Activated CD4-positive, alpha-beta memory T cell treated with anti-CD3 and anti-CD28 coated beads for 36 hours (primary cell): ENCODE measurements at regions not wholly inside any gene's neighbourhood (a gene's known extent, or its start where the extent isn't known, plus 50 kb on each side); places are given as distances from the start of the nearest gene placed in this dataset.
"Not testable (repeated sequence)": the region's sequence is repeated elsewhere in the genome, so short reads cannot be mapped to it uniquely, and the experiment has no call there.

Experiments
- CTCF ChIA-PET: fragments of 350-600 bp; sonication (Branson Sonifier 250); formaldehyde crosslinking; loops from one replicate; lab custom pipeline; 2021; ENCODE audit warnings: antibody characterized with exemption, inconsistent platforms; lab: Charles Lee
- POLR2A ChIA-PET: fragments of 350-600 bp; sonication (Branson Sonifier 250); formaldehyde crosslinking; loops from one replicate; lab custom pipeline; 2021; ENCODE audit warnings: antibody characterized with exemption; lab: Charles Lee
- DNase-seq: peaks from one replicate; pipeline ENCODE4 v3.0.0-alpha.2; 2020
- H3K27ac Mint-ChIP-seq: one replicate; pipeline ENCODE4 v1.8.0; 2021; ENCODE audit warnings: mixed read lengths
- H3K27me3 Mint-ChIP-seq: one replicate; pipeline ENCODE4 v1.8.0; 2021; ENCODE audit warnings: mixed read lengths
- H3K36me3 Mint-ChIP-seq: one replicate; pipeline ENCODE4 v1.8.0; 2021; ENCODE audit warnings: mixed read lengths
- H3K4me1 Mint-ChIP-seq: one replicate; pipeline ENCODE4 v1.8.0; 2021; ENCODE audit warnings: low read depth, mixed read lengths
- H3K4me3 Mint-ChIP-seq: one replicate; pipeline ENCODE4 v1.8.0; 2021; ENCODE audit warnings: mild to moderate bottlenecking, mixed read lengths
- H3K9me3 Mint-ChIP-seq: one replicate; pipeline ENCODE4 v1.8.0; 2021; ENCODE audit warnings: mixed read lengths
- intact Hi-C: fragments of 100-400 bp; cut with micrococcal nuclease; formaldehyde crosslinking; loops from one replicate; pipeline ENCODE4 v1.15.1; 2023

DNA sequence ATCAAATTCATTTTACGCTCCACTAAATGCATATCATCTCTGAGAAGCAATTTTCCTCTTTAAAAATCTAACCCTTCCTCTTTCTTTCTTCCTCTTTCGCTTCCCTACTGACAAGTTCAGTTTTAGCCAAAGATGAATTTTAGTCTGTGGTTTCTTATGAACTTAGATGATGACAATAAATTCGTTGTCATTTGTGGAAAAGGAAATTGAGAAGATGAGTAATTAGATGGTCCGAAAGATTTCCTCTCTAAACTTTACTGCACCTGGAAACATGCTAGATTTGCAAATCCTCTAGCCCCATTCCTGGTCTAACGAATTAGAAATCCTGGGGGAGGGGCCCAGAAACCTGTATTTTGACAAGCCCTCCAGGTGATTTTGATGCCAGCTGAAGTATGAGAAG is 855.4 kb upstream of the CHORDC1 start:
- Mint-ChIP-seq H3K4me3 (no peak overlapping the region), H3K36me3 (no peaks in the 10 kb centered on the region), H3K27ac (no peak overlapping the region), H3K9me3 (peaks cover 9% of the 10 kb centered on the region), H3K4me1 (no peaks in the 10 kb centered on the region), H3K27me3 (no peaks in the 10 kb centered on the region)
- DNase-seq: no peak
- ChIA-PET POLR2A (no interaction called here), CTCF (no interaction called here)
- intact Hi-C loops: no loop called here

DNA sequence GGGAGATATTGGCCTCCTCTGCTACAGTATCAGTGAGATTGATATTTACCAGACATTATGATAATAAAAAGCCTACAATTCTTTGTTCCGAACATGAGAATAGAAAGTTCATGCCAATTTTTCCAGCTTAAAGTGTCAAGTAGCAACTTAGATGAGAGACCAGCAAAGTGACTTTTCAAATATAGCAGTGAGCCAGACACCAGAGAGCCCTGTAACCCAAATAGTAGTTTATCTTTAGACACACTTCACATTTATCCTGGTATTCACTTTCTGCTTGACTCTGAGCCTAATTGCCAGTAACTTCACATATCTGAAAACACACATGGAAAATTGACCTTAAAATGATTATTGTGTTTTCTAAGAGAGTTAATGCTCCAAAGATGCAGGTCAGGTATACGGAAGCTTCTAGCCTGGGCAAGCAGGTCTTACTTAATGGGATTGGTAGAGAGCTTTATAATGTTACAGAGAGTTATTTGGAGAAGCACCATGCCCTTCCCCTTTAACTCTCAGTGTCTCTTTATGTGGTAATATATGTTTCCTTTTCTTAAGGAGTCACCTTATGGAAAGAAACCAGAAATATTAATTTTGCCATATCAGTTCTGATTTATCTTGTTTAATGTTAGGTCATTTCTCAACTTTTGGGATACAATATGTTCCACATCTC is 852.3 kb upstream of the CHORDC1 start:
- ChIA-PET POLR2A (no interaction called here), CTCF (no interaction called here)
- Mint-ChIP-seq H3K36me3 (no peaks in the 10 kb centered on the region), H3K27me3 (no peaks in the 10 kb centered on the region), H3K4me1 (no peaks in the 10 kb centered on the region), H3K27ac (no peak overlapping the region), H3K4me3 (no peak overlapping the region), H3K9me3 (peaks cover 8% of the 10 kb centered on the region)
- no peak for DNase-seq
- intact Hi-C loops: no loop called here

DNA sequence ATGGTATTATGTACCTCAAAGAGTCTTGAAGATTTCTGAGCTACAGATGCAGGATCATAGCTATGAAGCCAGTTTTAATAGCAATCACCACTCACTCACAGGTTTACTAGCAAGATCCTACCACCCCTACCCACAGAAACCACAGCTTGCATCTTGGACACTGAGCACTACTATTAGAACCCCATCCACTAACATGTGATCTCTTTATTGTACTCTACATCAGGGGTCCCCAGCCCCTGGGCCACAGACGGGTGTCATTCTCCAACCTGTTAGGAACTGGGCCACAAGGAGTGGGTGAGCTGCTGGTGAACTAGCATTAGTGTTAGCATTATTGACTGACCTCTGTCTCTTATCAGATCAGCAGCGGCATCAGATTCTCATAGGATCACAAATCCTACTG is 844.8 kb upstream of the CHORDC1 start:
- DNase-seq: no peak
- POLR2A ChIA-PET: no interaction called here
- no peak overlapping the region for H3K4me3 Mint-ChIP-seq
- intact Hi-C loops: no loop called here
- no peak overlapping the region for H3K27ac Mint-ChIP-seq
- no peaks in the 10 kb centered on the region for H3K36me3 Mint-ChIP-seq
- no peaks in the 10 kb centered on the region for H3K4me1 Mint-ChIP-seq
- CTCF ChIA-PET: no interaction called here
- H3K9me3 Mint-ChIP-seq: peaks cover 16% of the 10 kb centered on the region
- H3K27me3 Mint-ChIP-seq: no peaks in the 10 kb centered on the region

DNA sequence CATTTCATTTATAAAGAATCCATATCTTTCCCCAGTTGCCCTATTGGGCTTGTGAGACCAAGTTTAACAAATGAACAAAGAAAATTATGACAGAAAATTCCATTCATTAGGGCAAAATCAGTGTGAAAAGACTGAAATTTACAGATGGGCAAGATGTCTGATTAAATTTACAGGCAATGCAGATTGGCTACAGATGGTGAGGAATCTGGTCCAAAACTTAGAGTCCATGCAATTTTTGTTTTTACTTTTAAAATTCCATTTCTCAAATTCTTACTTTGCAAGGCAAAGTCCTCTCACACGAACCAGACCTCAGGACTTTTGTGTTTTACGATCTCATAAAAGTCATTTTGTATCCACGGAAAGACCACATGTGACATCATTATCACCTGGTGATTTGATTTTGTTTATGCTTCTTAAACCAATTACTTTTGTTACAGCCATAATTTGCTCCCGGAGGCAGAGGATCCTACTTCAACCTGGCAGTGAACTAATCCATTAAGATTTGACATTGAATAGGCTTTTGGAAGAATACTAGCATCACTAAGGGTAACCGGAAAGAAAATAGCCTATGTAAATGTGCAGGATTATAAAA is 843.7 kb upstream of the CHORDC1 start:
- ChIA-PET CTCF (no interaction called here), POLR2A (no interaction called here)
- no peak for DNase-seq
- H3K4me1 Mint-ChIP-seq: no peaks in the 10 kb centered on the region
- no peak overlapping the region for H3K4me3 Mint-ChIP-seq
- H3K9me3 Mint-ChIP-seq: peaks cover 13% of the 10 kb centered on the region
- H3K36me3 Mint-ChIP-seq: no peaks in the 10 kb centered on the region
- intact Hi-C loops: no loop called here
- no peak overlapping the region for H3K27ac Mint-ChIP-seq
- H3K27me3 Mint-ChIP-seq: no peaks in the 10 kb centered on the region

DNA sequence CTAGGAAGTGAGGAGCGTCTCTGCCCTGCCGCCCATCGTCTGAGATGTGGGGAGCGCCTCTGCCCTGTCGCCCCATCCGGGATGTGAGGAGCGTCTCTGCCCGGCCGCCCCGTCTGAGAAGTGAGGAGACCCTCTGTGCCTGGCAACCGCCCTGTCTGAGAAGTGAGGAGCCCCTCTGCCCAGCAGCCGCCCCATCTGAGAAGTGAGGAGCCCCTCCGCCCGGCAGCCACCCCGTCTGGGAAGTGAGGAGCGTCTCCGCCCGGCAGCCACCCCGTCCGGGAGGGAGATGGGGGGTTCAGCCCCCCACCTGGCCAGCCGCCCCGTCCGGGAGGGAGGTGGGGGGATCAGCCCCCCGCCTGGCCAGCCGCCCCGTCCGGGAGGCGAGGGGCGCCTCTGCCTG is 840.5 kb upstream of the CHORDC1 start:
- DNase-seq, H3K27ac Mint-ChIP-seq, intact Hi-C loops, POLR2A ChIA-PET, H3K4me3 Mint-ChIP-seq, H3K4me1 Mint-ChIP-seq, H3K36me3 Mint-ChIP-seq, CTCF ChIA-PET, H3K27me3 Mint-ChIP-seq: not testable (repeated sequence)
- H3K9me3 Mint-ChIP-seq: peaks cover 14% of the 10 kb centered on the region

DNA sequence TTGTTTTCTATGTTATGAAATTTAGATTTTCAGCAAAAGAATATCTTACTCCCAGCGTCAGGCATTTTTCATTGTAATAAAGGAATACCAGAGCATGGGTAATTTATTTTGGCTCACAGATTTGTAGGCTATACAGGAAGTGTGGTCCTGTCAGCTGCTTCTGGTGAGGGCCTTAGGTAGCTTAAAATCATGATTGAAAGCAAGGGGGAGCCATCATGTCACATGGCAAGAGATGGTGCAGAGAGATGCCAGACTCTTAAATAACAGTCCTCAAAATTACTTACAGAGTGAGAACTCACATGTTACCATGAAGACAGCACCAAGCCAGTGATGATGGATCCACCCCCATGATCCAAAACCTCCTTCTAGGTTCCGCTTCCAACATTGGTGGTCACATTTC is 825.0 kb upstream of the CHORDC1 start:
- no peaks in the 10 kb centered on the region for H3K36me3 Mint-ChIP-seq
- POLR2A ChIA-PET: no interaction called here
- no peaks in the 10 kb centered on the region for H3K27me3 Mint-ChIP-seq
- H3K27ac Mint-ChIP-seq: no peak overlapping the region
- no peak for DNase-seq
- intact Hi-C loops: no loop called here
- no peaks in the 10 kb centered on the region for H3K4me1 Mint-ChIP-seq
- no peak overlapping the region for H3K4me3 Mint-ChIP-seq
- H3K9me3 Mint-ChIP-seq: peaks cover 3% of the 10 kb centered on the region
- CTCF ChIA-PET: no interaction called here

DNA sequence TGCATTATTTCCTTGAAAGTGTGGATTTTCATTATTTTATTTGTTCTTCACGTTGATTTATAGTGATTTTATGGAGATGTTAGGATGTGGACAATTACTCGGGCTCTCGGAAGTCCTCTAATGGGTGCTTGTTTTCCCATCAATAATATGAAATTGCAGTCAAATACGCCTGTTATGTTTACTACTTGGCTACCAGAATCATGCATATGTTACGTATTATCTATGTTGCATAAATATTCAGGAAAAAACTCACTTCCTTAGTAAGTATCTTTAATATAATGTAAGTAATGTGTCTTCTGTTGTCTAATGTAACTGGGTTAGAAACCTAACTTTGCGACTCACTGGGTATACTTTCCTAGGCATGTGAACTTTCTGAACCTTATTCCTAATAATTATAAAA is 823.4 kb upstream of the CHORDC1 start:
- Mint-ChIP-seq H3K27me3 (no peaks in the 10 kb centered on the region), H3K9me3 (peaks cover 3% of the 10 kb centered on the region), H3K4me3 (no peak overlapping the region), H3K27ac (no peak overlapping the region), H3K36me3 (no peaks in the 10 kb centered on the region), H3K4me1 (no peaks in the 10 kb centered on the region)
- no peak for DNase-seq
- intact Hi-C loops: no loop called here
- ChIA-PET CTCF (no interaction called here), POLR2A (no interaction called here)

DNA sequence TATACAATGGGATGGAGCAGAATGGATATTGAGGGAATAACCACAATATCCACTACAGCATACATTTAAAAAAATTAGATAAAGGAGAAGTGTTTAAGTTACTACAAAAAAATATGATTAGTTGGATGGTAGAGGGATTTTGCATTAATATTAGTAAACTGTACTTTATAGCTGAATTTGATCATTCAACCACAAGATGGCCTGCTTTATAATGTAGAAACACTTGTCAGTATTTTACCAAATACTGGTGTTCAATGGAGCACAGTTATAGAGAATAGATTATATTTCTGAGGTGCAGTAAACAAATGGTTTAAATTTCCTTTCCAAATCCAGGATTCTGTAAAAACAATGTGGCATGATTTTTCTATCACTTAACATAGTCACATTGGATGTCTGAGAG is 818.8 kb upstream of the CHORDC1 start:
- Mint-ChIP-seq H3K36me3 (no peaks in the 10 kb centered on the region), H3K27ac (no peak overlapping the region), H3K9me3 (peaks cover 15% of the 10 kb centered on the region), H3K4me3 (no peak overlapping the region), H3K4me1 (no peaks in the 10 kb centered on the region), H3K27me3 (no peaks in the 10 kb centered on the region)
- POLR2A ChIA-PET: no interaction called here
- DNase-seq: no peak
- CTCF ChIA-PET: no interaction called here
- intact Hi-C loops: no loop called here

DNA sequence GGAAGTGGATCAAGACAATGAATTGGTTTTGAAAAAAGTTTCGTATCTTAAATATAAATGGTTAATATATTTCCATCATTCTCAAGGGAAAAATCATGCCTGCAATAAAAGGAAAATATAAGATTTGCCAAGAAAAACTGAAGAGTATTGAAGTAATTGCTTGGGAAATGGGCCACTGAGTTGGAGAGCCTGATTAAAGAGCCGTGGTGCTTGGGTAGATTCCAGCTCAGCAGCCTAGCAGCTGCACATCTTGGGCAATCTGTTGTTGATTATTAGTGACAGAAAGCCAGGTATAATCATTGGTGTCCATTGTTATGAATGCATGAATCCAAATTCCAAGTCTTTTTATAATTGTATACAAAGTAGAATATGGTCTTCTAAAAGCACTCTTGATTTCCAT is 800.9 kb upstream of the CHORDC1 start:
- no peaks in the 10 kb centered on the region for H3K36me3 Mint-ChIP-seq
- H3K4me3 Mint-ChIP-seq: no peak overlapping the region
- DNase-seq: no peak
- ChIA-PET POLR2A (no interaction called here), CTCF (no interaction called here)
- H3K27ac Mint-ChIP-seq: no peak overlapping the region
- H3K9me3 Mint-ChIP-seq: peaks cover 5% of the 10 kb centered on the region
- H3K27me3 Mint-ChIP-seq: no peaks in the 10 kb centered on the region
- intact Hi-C loops: no loop called here
- no peaks in the 10 kb centered on the region for H3K4me1 Mint-ChIP-seq

DNA sequence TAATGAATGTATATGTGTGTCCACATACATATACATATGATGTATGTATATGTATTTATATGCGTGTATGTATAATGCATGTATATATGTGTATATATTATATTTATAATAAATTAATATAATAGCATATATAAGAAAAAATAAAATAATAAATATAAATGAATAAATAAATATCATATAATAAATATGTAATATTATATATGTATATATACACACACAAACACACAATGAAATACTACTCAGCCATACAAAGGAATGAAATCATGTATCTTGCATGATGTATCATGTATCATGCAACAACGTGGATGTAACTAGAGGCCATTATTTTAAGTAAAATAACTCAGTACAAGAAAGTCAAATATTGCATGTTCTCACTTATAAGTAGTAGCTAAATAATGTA is 788.7 kb upstream of the CHORDC1 start:
- Mint-ChIP-seq H3K4me1 (no peaks in the 10 kb centered on the region), H3K27ac (no peak overlapping the region), H3K9me3 (peaks cover 21% of the 10 kb centered on the region), H3K27me3 (no peaks in the 10 kb centered on the region), H3K36me3 (no peaks in the 10 kb centered on the region), H3K4me3 (no peak overlapping the region)
- ChIA-PET CTCF (no interaction called here), POLR2A (no interaction called here)
- intact Hi-C loops: no loop called here
- DNase-seq: no peak

DNA sequence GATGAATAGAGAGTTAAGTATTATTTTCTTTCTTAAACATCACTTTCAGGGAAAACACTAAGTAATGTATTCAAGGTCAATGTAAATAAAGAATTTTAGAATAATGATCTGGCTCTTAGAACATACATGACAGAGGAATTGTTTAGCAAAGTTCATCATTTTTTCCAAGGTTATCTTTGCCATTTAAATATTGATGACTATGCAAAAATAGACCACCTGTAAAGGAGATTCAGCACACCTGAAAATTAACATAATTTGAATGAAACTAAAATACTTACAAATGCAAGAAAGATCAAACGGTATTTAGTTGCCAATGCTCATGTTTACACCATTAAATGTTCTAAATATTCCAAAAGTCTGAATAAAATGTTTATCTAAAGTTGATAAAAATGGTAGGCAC is 782.6 kb upstream of the CHORDC1 start:
- H3K27ac Mint-ChIP-seq: no peak overlapping the region
- H3K27me3 Mint-ChIP-seq: no peaks in the 10 kb centered on the region
- H3K36me3 Mint-ChIP-seq: no peaks in the 10 kb centered on the region
- no peaks in the 10 kb centered on the region for H3K4me1 Mint-ChIP-seq
- no peak overlapping the region for H3K4me3 Mint-ChIP-seq
- peaks cover 23% of the 10 kb centered on the region for H3K9me3 Mint-ChIP-seq
- DNase-seq: no peak
- intact Hi-C loops: no loop called here
- CTCF ChIA-PET: no interaction called here
- POLR2A ChIA-PET: no interaction called here

DNA sequence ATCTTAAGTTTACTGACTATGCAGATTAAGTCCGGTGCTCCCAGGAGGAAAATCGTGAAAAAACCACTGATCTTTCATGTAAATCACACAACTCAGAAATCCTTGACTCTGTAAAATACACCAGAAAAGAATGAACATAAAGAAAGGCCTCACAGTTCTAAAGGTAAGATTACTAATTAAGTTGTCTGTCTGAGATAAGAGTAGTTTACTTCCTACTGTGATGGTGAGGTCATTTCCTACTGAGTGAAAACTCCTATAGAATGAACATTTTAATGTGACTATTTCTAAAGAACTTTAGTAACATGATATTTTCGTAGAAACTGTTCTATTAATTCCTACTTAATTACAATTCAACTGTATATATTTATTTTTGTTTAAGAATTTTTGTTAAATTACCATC is 774.4 kb upstream of the CHORDC1 start:
- H3K27me3 Mint-ChIP-seq: no peaks in the 10 kb centered on the region
- POLR2A ChIA-PET: no interaction called here
- intact Hi-C loops: no loop called here
- CTCF ChIA-PET: no interaction called here
- H3K4me3 Mint-ChIP-seq: no peak overlapping the region
- peaks cover 23% of the 10 kb centered on the region for H3K9me3 Mint-ChIP-seq
- no peaks in the 10 kb centered on the region for H3K36me3 Mint-ChIP-seq
- H3K27ac Mint-ChIP-seq: no peak overlapping the region
- no peaks in the 10 kb centered on the region for H3K4me1 Mint-ChIP-seq
- DNase-seq: no peak

DNA sequence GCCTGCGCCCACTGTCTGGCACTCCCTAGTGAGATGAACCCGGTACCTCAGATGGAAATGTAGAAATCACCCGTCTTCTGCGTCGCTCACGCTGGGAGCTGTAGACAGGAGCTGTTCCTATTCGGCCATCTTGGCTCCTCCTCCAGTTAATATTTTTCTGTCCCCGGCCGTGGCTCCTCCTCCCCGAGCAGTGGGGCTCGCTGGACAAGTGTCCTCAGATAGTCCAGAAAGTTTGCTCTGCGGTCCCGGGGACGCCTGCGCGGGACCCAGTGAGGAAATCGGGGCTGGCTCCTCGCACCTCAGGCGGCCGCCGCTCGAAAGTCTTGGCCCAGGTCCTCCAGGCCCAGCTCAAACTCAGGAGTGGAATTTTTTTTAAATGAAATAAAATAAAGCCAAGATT is 749.3 kb upstream of the CHORDC1 start:
- H3K27me3 Mint-ChIP-seq, H3K27ac Mint-ChIP-seq, intact Hi-C loops, H3K4me1 Mint-ChIP-seq, H3K4me3 Mint-ChIP-seq, DNase-seq, CTCF ChIA-PET, H3K36me3 Mint-ChIP-seq, POLR2A ChIA-PET: not testable (repeated sequence)
- H3K9me3 Mint-ChIP-seq: peaks cover 25% of the 10 kb centered on the region
